ENCODE measurements at regions not wholly inside any gene's neighbourhood (a gene's known extent, or its start where the extent isn't known, plus 50 kb on each side); places are given as distances from the start of the nearest gene placed in this dataset.
A peak's percentile ranks its signal among the peaks of the same experiment; 100 is the strongest.

DNA sequence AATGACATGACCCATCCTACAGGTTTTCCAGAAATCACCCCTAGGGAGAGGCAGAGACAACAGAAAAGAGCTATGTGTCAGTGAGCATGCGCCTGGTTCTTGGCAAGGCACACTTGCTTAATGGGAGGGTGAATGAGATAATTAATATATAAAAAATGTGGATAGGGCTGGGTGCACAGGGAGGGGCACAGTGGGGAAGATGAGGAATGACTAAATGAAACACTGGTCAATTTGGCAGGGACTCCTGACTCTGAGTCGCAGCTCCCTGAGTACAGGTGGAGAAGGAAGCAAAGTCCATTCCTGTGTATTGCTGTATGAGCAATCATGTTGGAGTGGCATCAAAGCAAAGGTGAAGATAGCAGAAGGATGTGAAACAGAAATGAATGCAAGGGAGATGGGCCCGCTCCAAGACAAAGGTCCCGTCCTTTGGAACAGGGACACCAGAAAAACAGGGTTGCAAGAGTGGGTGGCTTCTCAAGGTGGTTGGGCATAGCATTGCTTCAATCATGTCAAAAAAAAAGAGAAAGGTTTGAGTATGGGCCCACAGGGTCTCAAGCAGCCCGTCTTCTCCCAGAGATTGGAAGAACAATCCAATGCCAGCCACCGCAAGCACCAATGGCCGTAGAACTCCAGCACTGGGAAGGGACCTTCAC lies 278.4 kb upstream of the AGTR2 start:
- dilution Hi-C loops (cut with MboI; ENCODE audit: extremely low pct_ligation_motif_present, low sequenced_read_pairs) = no loop called here
- no peak overlapping the region for H3K4me3 ChIP-seq (ENCODE audit: control insufficient read depth in 2 of 3, extremely low read depth in 1 of 3, insufficient read depth in 2 of 3, low read depth in 1 of 3, low read length in 3 of 3)
- H3K79me2 ChIP-seq (ENCODE audit: control insufficient read depth, insufficient read depth, low read length) = no peaks in the 10 kb centered on the region
- no peak for DNase-seq (ENCODE audit: low read depth, low spot score)
- H3K27ac ChIP-seq (ENCODE audit: control insufficient read depth, insufficient read depth, low read length) = no peak overlapping the region
- H3K4me2 ChIP-seq (ENCODE audit: control insufficient read depth, extremely low read depth, insufficient read depth, low read depth, low read length) = peak overlapping the region; percentile 34
- peaks cover 3% of the 10 kb centered on the region for H3K4me1 ChIP-seq (ENCODE audit: control insufficient read depth, extremely low read depth, insufficient read depth, low read length)
- peak overlapping the region; percentile 44 for H2AFZ ChIP-seq (ENCODE audit: control insufficient read depth, low read length)
- H3K27me3 ChIP-seq (ENCODE audit: control insufficient read depth, extremely low read depth, insufficient read depth, low read length) = no peaks in the 10 kb centered on the region
- no peak for FAIRE-seq
- no peak overlapping the region for H3K9ac ChIP-seq (ENCODE audit: control insufficient read depth, extremely low read depth, insufficient read depth, low read length)
- no peaks in the 10 kb centered on the region for H3K9me3 ChIP-seq (ENCODE audit: control insufficient read depth, low read depth, low read length)
- H3K9me1 ChIP-seq (ENCODE audit: control insufficient read depth, extremely low read depth, insufficient read depth, low read length) = no peaks in the 10 kb centered on the region
- no peaks in the 10 kb centered on the region for H4K20me1 ChIP-seq (ENCODE audit: control insufficient read depth, extremely low read depth, insufficient read depth, low read length)
- peaks cover 1 to 3% of the 10 kb centered on the region in 2 experiments for H3K36me3 ChIP-seq (ENCODE audit: control insufficient read depth in 2 of 2, extremely low read depth in 1 of 2, insufficient read depth in 2 of 2, low read length in 2 of 2)
- TF ChIP-seq CTCF (optimal IDR thresholded peaks at IDR 0.05 in 1 of 3, IDR thresholded peaks at IDR 0.05 in 1 of 3, conservative IDR thresholded peaks at IDR 0.05 in 1 of 3; ENCODE audit: extremely low read depth in 1 of 3, insufficient read depth in 2 of 3, low read length in 3 of 3) (peak in 1 of 3 experiments; percentile 6), EZH2 (IDR thresholded peaks at IDR 0.05; ENCODE audit: low read length) (no peak)

DNA sequence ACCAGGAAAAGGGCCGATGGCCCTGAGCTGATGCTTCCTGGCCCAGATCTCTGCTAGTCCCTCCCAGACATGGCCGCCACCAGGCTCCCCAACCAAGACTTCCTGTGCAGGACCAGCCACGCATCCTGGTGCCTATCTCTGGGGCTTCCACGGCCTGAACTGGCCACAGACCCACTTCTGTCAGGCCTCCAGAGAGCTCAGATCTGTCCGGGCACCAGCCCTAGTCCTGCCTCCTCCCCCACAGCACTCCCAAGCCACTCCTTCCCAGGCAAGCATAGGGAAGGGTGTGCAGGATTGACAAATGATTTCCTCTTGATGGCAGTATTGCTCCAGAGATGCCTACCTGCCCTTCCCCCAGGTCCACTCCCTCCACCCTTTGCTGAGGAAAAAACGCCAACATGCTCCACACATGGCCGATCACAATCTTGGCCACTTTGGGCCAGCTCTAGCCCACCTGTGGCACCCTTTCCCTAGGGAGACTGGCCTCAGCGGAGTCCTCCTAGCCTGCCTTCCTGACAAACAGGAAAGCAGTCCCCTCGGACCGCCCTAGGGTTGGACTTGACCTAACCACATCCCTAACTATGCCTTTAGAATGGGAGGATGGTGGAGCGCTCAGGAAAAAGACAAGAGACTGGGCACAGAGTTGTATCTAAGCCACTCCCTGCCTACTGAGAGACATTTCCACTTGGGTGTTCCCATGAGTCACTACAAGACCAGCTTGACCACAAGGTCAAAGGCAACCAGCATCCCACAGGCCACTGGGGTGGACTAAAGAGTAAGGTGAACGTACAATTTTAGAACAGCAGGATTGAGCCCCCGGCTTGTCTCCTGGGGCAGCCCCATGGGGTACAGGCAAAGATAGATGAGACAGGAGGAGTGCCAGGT lies 277.5 kb upstream of the AGTR2 start:
- Histone ChIP-seq H3K36me3 (ENCODE audit: control insufficient read depth in 2 of 2, extremely low read depth in 1 of 2, insufficient read depth in 2 of 2, low read length in 2 of 2) (peaks cover 1 to 3% of the 10 kb centered on the region in 2 experiments), H3K9me1 (ENCODE audit: control insufficient read depth, extremely low read depth, insufficient read depth, low read length) (no peaks in the 10 kb centered on the region), H3K27me3 (ENCODE audit: control insufficient read depth, extremely low read depth, insufficient read depth, low read length) (no peaks in the 10 kb centered on the region), H4K20me1 (ENCODE audit: control insufficient read depth, extremely low read depth, insufficient read depth, low read length) (no peaks in the 10 kb centered on the region), H3K9ac (ENCODE audit: control insufficient read depth, extremely low read depth, insufficient read depth, low read length) (no peak overlapping the region), H3K4me1 (ENCODE audit: control insufficient read depth, extremely low read depth, insufficient read depth, low read length) (peaks cover 3% of the 10 kb centered on the region), H2AFZ (ENCODE audit: control insufficient read depth, low read length) (peak overlapping the region; percentile 44), H3K79me2 (ENCODE audit: control insufficient read depth, insufficient read depth, low read length) (no peaks in the 10 kb centered on the region), H3K9me3 (ENCODE audit: control insufficient read depth, low read depth, low read length) (no peaks in the 10 kb centered on the region), H3K4me2 (ENCODE audit: control insufficient read depth, extremely low read depth, insufficient read depth, low read depth, low read length) (peak overlapping the region; percentile 34), H3K27ac (ENCODE audit: control insufficient read depth, insufficient read depth, low read length) (no peak overlapping the region), H3K4me3 (ENCODE audit: control insufficient read depth in 2 of 3, extremely low read depth in 1 of 3, insufficient read depth in 2 of 3, low read depth in 1 of 3, low read length in 3 of 3) (peak overlapping the region in 1 of 3 experiments; percentile 36)
- TF ChIP-seq CTCF (optimal IDR thresholded peaks at IDR 0.05 in 1 of 3, IDR thresholded peaks at IDR 0.05 in 1 of 3, conservative IDR thresholded peaks at IDR 0.05 in 1 of 3; ENCODE audit: extremely low read depth in 1 of 3, insufficient read depth in 2 of 3, low read length in 3 of 3) (peak in 2 of 3 experiments; percentile 37 to 47), EZH2 (IDR thresholded peaks at IDR 0.05; ENCODE audit: low read length) (no peak)
- DNase-seq (ENCODE audit: low read depth, low spot score) = no peak
- FAIRE-seq = no peak
- dilution Hi-C loops (cut with MboI; ENCODE audit: extremely low pct_ligation_motif_present, low sequenced_read_pairs) = no loop called here
